ENCODE measurements at regions not wholly inside any gene's neighbourhood (a gene's known extent, or its start where the extent isn't known, plus 50 kb on each side); places are given as distances from the start of the nearest gene placed in this dataset.

DNA sequence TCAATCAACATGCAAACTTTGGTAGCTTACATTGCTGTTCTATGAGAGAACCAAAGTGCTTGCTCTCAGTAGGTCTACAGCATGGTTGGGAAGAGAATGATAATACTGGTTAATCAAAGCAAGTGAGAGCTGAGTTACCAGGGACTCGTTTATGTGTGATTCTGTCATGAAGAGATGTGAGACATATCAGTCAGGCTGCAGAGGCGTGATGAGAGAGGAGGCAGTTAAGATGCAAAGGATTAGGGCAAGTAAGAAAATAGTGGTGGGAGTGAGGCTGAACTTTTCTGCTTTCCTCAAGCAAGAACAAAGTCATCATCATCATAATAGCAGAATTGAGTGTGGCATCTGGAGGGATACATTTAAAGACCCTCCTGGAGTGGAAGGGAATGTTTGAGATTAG, 86.5 kb downstream of the RPS12 start:
- no peak for DNase-seq (ENCODE audit: unreplicated experiment)
- Mint-ChIP-seq H3K4me1 (ENCODE audit: insufficient read depth, unreplicated experiment) (no peaks in the 10 kb centered on the region), H3K36me3 (ENCODE audit: insufficient read depth, unreplicated experiment) (no peaks in the 10 kb centered on the region), H3K27me3 (ENCODE audit: insufficient read depth, unreplicated experiment) (no peaks in the 10 kb centered on the region), H3K27ac (ENCODE audit: low read depth, unreplicated experiment) (no peak overlapping the region), H3K4me3 (ENCODE audit: unreplicated experiment) (no peak overlapping the region), H3K9me3 (ENCODE audit: unreplicated experiment) (no peaks in the 10 kb centered on the region)
- BruUV-seq (replicated peaks): no TSS peak
- ChIA-PET POLR2A (no interaction called here), CTCF (interaction anchor here (0.5 to 0.6 kb wide), 2 partner anchors 70 to 612 kb away, joined by 3 read pairs; no protein-coding TSS in a partner anchor)
- TF ChIP-seq, protein P1, sequence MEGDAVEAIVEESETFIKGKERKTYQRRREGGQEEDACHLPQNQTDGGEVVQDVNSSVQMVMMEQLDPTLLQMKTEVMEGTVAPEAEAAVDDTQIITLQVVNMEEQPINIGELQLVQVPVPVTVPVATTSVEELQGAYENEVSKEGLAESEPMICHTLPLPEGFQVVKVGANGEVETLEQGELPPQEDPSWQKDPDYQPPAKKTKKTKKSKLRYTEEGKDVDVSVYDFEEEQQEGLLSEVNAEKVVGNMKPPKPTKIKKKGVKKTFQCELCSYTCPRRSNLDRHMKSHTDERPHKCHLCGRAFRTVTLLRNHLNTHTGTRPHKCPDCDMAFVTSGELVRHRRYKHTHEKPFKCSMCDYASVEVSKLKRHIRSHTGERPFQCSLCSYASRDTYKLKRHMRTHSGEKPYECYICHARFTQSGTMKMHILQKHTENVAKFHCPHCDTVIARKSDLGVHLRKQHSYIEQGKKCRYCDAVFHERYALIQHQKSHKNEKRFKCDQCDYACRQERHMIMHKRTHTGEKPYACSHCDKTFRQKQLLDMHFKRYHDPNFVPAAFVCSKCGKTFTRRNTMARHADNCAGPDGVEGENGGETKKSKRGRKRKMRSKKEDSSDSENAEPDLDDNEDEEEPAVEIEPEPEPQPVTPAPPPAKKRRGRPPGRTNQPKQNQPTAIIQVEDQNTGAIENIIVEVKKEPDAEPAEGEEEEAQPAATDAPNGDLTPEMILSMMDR (IDR thresholded peaks at IDR 0.05; ENCODE audit: unreplicated experiment): no peak
- intact Hi-C loops (cut with micrococcal nuclease): no loop called here

DNA sequence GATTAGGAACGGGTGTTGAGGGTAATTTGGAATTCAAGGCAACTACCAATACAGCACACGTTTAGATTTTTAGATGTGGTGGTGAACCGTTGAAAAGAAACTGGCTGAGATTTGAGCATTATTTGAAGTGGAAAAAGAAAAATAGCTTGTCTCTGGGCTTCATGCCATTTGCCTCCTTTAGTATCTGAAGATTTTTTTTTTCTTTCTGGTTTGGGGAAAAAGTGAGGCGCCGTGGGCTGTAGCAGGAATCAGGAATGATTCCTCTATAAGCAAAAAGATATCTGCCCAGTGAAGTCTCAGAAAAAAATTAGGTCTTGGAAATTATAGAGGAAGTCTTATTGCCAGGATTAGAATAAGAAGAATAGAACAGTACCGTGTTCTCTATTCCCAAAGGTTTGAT, 88.5 kb downstream of the RPS12 start:
- TF ChIP-seq, protein P1 (IDR thresholded peaks at IDR 0.05; ENCODE audit: unreplicated experiment): no peak
- Mint-ChIP-seq H3K9me3 (ENCODE audit: unreplicated experiment) (no peaks in the 10 kb centered on the region), H3K27me3 (ENCODE audit: insufficient read depth, unreplicated experiment) (no peaks in the 10 kb centered on the region), H3K4me3 (ENCODE audit: unreplicated experiment) (no peak overlapping the region), H3K36me3 (ENCODE audit: insufficient read depth, unreplicated experiment) (no peaks in the 10 kb centered on the region), H3K27ac (ENCODE audit: low read depth, unreplicated experiment) (no peak overlapping the region), H3K4me1 (ENCODE audit: insufficient read depth, unreplicated experiment) (peaks cover 8% of the 10 kb centered on the region)
- no TSS peak for BruUV-seq (replicated peaks)
- POLR2A ChIA-PET: interaction anchor here (0.7 kb wide), 1 partner anchor 1021 kb away, joined by 4 read pairs; no protein-coding TSS in a partner anchor
- CTCF ChIA-PET: interaction anchor here (1.1 kb wide), 1 partner anchor 137 kb away, joined by 3 read pairs; no protein-coding TSS in a partner anchor
- intact Hi-C loops (cut with micrococcal nuclease): no loop called here
- DNase-seq (ENCODE audit: unreplicated experiment): no peak

DNA sequence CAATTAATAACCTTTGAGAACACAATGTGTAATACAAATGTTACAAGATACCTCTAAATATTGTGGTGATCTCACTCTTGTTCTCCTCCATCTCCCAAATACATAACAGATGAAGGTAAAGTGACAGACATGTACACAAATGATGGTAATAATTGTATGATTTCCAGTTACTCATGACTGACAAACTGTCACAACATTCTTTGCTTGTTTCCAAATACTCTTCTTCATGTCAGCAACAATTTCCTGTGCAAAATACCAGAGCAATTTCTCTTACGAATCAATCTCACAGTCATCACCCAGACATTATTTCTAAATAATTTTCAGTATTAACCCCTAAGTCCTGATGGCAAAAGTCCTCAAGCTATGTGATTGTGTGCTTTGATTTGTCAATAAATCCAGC, 92.9 kb downstream of the RPS12 start:
- BruUV-seq (replicated peaks): no TSS peak
- peak; percentile 9 for DNase-seq (ENCODE audit: unreplicated experiment)
- intact Hi-C loops (cut with micrococcal nuclease): no loop called here
- TF ChIP-seq, protein P1 (IDR thresholded peaks at IDR 0.05; ENCODE audit: unreplicated experiment): no peak
- ChIA-PET CTCF (interaction anchor here (0.5 to 1.4 kb wide), 2 partner anchors 12 to 606 kb away, joined by 3 read pairs; no protein-coding TSS in a partner anchor), POLR2A (no interaction called here)
- Mint-ChIP-seq H3K36me3 (ENCODE audit: insufficient read depth, unreplicated experiment) (no peaks in the 10 kb centered on the region), H3K4me1 (ENCODE audit: insufficient read depth, unreplicated experiment) (peaks cover 12% of the 10 kb centered on the region), H3K4me3 (ENCODE audit: unreplicated experiment) (no peak overlapping the region), H3K9me3 (ENCODE audit: unreplicated experiment) (no peaks in the 10 kb centered on the region), H3K27me3 (ENCODE audit: insufficient read depth, unreplicated experiment) (no peaks in the 10 kb centered on the region), H3K27ac (ENCODE audit: low read depth, unreplicated experiment) (no peak overlapping the region)

GRCh38 chr6:132907914-132908313, 93.5 kb downstream of the RPS12 start:
- peak; percentile 65 for DNase-seq (ENCODE audit: unreplicated experiment)
- no peaks in the 10 kb centered on the region for H3K36me3 Mint-ChIP-seq (ENCODE audit: insufficient read depth, unreplicated experiment)
- POLR2A ChIA-PET: no interaction called here
- peaks cover 12% of the 10 kb centered on the region for H3K4me1 Mint-ChIP-seq (ENCODE audit: insufficient read depth, unreplicated experiment)
- BruUV-seq (replicated peaks): no TSS peak
- TF ChIP-seq, protein P1 (IDR thresholded peaks at IDR 0.05; ENCODE audit: unreplicated experiment): no peak
- no peaks in the 10 kb centered on the region for H3K9me3 Mint-ChIP-seq (ENCODE audit: unreplicated experiment)
- CTCF ChIA-PET: interaction anchor here (1.4 kb wide), 1 partner anchor 606 kb away, joined by 3 read pairs; no protein-coding TSS in a partner anchor
- no peak overlapping the region for H3K27ac Mint-ChIP-seq (ENCODE audit: low read depth, unreplicated experiment)
- no peak overlapping the region for H3K4me3 Mint-ChIP-seq (ENCODE audit: unreplicated experiment)
- intact Hi-C loops (cut with micrococcal nuclease): no loop called here
- H3K27me3 Mint-ChIP-seq (ENCODE audit: insufficient read depth, unreplicated experiment): no peaks in the 10 kb centered on the region

All from MCF 10A (cell line).